HEK293 (cell line): ENCODE measurements at regions not wholly inside any gene's neighbourhood (a gene's known extent, or its start where the extent isn't known, plus 50 kb on each side); places are given as distances from the start of the nearest gene placed in this dataset.

Source experiments
- CTCF ChIP-seq: fragments of 450-650 bp; formaldehyde crosslinking; IDR thresholded peaks from 2 replicates; pipeline ENCODE4 v1.5.1; 2016; ENCODE audit warnings: missing biosample characterization, missing genetic modification characterization
- YY1 ChIP-seq: fragments of 450-650 bp; formaldehyde crosslinking; IDR thresholded peaks from 2 replicates; pipeline ENCODE4 v1.5.1; 2018; ENCODE audit warnings: missing biosample characterization, missing genetic modification characterization
- ZBTB20 ChIP-seq: fragments of 450-650 bp; formaldehyde crosslinking; IDR thresholded peaks from 2 replicates; pipeline ENCODE4 v1.5.1; 2016; ENCODE audit warnings: missing biosample characterization, missing genetic modification characterization
- ZBTB21 ChIP-seq: fragments of 450-650 bp; formaldehyde crosslinking; IDR thresholded peaks from 2 replicates; pipeline ENCODE4 v1.5.1; 2017; ENCODE audit warnings: missing biosample characterization, missing genetic modification characterization
- ZFP37 ChIP-seq: fragments of 450-650 bp; formaldehyde crosslinking; IDR thresholded peaks from 2 replicates; pipeline ENCODE4 v1.5.1; 2016; ENCODE audit warnings: missing biosample characterization, missing genetic modification characterization
- ZNF148 ChIP-seq: fragments of 450-650 bp; formaldehyde crosslinking; IDR thresholded peaks from 2 replicates; pipeline ENCODE4 v1.5.0; 2017; ENCODE audit warnings: missing biosample characterization, missing genetic modification characterization, borderline replicate concordance
- ZNF174 ChIP-seq: fragments of 450-650 bp; formaldehyde crosslinking; IDR thresholded peaks from 2 replicates; pipeline ENCODE4 v1.5.0; 2017; ENCODE audit warnings: missing biosample characterization, mild to moderate bottlenecking, missing genetic modification characterization
- ZNF19 ChIP-seq: fragments of 450-650 bp; formaldehyde crosslinking; IDR thresholded peaks from 2 replicates; pipeline ENCODE4; 2016; ENCODE audit warnings: missing biosample characterization, missing genetic modification characterization, low read depth
- ZNF423 ChIP-seq: fragments of 450-650 bp; formaldehyde crosslinking; IDR thresholded peaks from 2 replicates; pipeline ENCODE4 v1.5.1; 2016; ENCODE audit warnings: missing biosample characterization, missing genetic modification characterization
- ZNF501 ChIP-seq: fragments of 450-650 bp; formaldehyde crosslinking; IDR thresholded peaks from 2 replicates; pipeline ENCODE4 v1.5.1; 2016; ENCODE audit warnings: missing biosample characterization, missing genetic modification characterization
- ZNF629 ChIP-seq: fragments of 450-650 bp; formaldehyde crosslinking; IDR thresholded peaks from 2 replicates; pipeline ENCODE4 v1.5.1; 2017; ENCODE audit warnings: missing biosample characterization, missing genetic modification characterization
- ZNF670 ChIP-seq: fragments of 450-650 bp; formaldehyde crosslinking; IDR thresholded peaks from 2 replicates; pipeline ENCODE4 v1.5.1; 2016; ENCODE audit warnings: missing biosample characterization, missing genetic modification characterization, low read depth
- ZNF768 ChIP-seq: fragments of 450-650 bp; formaldehyde crosslinking; IDR thresholded peaks from 2 replicates; pipeline ENCODE4 v1.5.1; 2018; ENCODE audit warnings: missing biosample characterization, mild to moderate bottlenecking, missing genetic modification characterization
- TF ChIP-seq, protein P1 (sequence below): fragments of 450-650 bp; formaldehyde crosslinking; IDR thresholded peaks from 2 replicates; pipeline ENCODE4 v1.5.1; 2016; ENCODE audit warnings: missing biosample characterization, missing genetic modification characterization

GRCh38 chr7:136308230-136308629 lies 331.1 kb upstream of the MTPN start:
- TF ChIP-seq ZNF423: no peak
- no peak for TF ChIP-seq CTCF (tag by site-specific recombination)
- no peak for TF ChIP-seq ZNF768 (tag by site-specific recombination)
- TF ChIP-seq ZBTB21 (tag by site-specific recombination): no peak
- TF ChIP-seq YY1 (tag by site-specific recombination): no peak
- no peak for TF ChIP-seq ZNF670
- TF ChIP-seq, protein P1, sequence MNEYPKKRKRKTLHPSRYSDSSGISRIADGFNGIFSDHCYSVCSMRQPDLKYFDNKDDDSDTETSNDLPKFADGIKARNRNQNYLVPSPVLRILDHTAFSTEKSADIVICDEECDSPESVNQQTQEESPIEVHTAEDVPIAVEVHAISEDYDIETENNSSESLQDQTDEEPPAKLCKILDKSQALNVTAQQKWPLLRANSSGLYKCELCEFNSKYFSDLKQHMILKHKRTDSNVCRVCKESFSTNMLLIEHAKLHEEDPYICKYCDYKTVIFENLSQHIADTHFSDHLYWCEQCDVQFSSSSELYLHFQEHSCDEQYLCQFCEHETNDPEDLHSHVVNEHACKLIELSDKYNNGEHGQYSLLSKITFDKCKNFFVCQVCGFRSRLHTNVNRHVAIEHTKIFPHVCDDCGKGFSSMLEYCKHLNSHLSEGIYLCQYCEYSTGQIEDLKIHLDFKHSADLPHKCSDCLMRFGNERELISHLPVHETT (tag by site-specific recombination): no peak
- no peak for TF ChIP-seq ZNF501 (tag by site-specific recombination)
- no peak for TF ChIP-seq ZBTB20 (tag by site-specific recombination)
- TF ChIP-seq ZNF629 (tag by site-specific recombination): no peak
- no peak for TF ChIP-seq ZNF174 (tag by site-specific recombination)
- no peak for TF ChIP-seq ZFP37
- TF ChIP-seq ZNF19 (tag by site-specific recombination): no peak
- TF ChIP-seq ZNF148 (tag by site-specific recombination): no peak
